Epithelial cell of esophagus (primary cell): ENCODE measurements at regions not wholly inside any gene's neighbourhood (a gene's known extent, or its start where the extent isn't known, plus 50 kb on each side); places are given as distances from the start of the nearest gene placed in this dataset.
"Not testable (repeated sequence)": the region's sequence is repeated elsewhere in the genome, so short reads cannot be mapped to it uniquely, and the experiment has no call there.

ENCODE experiments used
- DNase-seq: peaks from one replicate; pipeline ENCODE4 v3.0.0; 2010; ENCODE audit warnings: low read depth
- H3K4me3 ChIP-seq: 2 replicates; pipeline ENCODE4 v1.5.1; 2011; ENCODE audit warnings: mild to moderate bottlenecking, low read length, control low read depth
- TF ChIP-seq, protein P1 (sequence below): IDR thresholded peaks from 2 replicates; pipeline ENCODE4 v1.5.1; 2011; ENCODE audit warnings: low read depth, mild to moderate bottlenecking, low read length, control low read depth, inconsistent platforms; ENCODE audit not compliant: insufficient read depth; ENCODE audit errors: missing control alignments

DNA sequence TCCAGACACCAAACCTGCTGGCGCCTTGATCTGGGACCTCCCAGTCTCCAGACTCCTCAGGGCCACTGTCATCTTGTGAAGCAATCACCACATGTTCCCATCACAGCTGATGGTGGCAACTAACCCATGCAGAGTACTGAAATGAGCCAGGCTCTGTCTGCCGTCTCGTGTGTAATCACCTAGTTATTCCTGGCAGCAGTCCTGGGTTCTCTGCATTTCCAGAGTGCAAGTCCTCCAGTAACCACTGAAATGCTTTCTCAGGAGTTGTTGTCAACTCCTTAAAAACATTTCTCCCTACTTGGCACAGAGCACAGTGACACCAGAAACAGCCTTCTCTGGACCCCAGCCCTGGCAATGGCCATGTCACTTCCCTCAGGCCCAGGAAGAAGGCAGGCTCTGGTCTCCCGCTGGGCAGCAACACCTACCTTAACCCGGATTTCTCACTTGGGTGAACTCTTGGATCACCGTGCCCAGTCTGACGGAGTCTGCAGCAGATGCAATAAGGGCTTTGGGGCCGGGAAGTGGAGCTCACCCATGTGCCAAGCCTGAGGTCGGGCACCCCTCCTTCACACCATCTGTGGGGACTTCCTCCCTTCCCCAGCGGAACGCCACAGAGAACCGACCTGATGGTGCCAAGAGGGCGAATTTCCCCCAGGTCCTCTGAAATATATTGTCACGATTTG, 189.5 kb upstream of the NPAP1 start:
- not testable (repeated sequence) for H3K4me3 ChIP-seq, DNase-seq

DNA sequence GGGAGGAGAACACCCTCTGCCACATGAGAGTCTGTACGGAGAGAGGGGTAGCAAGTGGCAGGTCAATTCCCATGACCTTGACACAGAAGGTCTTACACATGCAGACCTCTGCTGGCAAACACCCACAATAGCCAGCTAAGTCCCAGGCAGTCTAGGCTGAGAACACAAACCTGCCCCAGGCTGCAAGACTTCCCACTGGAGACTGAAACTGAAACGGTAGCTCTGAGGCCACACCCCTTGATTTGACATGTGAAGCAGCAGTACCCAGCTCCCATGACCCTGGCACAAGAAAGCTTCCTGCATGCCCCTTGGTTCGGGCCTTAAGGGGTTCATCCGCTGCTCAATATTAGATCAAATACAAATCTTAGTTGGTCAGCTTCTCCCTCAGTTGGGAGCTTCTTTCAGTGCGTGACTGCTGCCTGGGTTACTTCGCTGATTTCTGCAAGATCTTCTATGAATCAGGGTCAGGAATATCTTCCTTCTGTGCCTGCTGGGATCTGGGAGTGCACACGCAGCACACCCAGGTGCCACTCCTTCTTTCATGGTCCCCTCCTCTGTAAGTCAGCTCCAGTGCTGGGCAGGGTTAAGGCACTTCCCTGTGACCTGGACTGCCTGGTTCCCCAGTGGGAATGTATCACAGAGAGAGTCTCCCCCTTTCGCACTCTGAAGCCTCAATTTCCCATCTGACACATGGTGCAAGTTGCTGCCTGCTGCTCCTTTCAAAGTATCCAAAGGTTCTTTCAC, 187.2 kb upstream of the NPAP1 start:
- not testable (repeated sequence) for DNase-seq, H3K4me3 ChIP-seq

DNA sequence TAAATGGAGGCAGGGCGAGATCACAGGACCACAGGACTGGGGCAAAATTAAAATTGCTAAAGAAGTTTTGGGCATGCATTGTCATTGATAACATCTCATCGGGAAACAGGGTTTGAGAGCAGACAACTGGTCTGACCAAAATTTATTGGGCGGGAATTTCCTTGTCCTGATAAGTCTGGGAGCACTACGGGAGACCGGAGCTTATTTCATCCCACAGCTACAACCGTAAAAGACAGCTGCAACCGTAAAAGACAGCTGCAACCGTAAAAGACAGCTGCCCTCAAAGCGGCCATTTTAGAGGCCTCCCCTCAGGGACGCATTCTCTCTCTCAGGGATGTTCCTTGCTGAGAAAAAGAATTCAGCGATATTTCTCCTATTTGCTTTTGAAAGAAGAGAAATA, 170.4 kb upstream of the NPAP1 start:
- DNase-seq, H3K4me3 ChIP-seq: not testable (repeated sequence)

DNA sequence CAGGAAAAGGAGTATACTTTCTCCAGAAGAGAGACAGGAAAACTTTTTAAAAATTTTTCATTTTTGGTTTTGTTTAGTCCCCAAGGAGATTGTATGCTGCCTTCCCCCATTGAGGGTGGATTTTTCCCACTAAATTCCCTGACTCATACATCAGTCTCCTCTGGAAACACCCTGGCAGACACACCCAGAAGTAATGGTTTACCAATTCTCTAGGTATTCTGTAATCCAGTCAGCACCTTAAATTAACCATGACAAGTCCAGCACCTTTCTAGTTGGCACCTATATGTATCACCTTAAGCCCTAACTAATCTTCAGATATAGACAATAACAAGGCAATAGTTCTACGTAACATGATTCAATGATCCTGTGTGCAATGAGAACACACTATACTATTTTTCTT, 165.9 kb upstream of the NPAP1 start:
- peak; percentile 16 for DNase-seq
- H3K4me3 ChIP-seq: not testable (repeated sequence)

DNA sequence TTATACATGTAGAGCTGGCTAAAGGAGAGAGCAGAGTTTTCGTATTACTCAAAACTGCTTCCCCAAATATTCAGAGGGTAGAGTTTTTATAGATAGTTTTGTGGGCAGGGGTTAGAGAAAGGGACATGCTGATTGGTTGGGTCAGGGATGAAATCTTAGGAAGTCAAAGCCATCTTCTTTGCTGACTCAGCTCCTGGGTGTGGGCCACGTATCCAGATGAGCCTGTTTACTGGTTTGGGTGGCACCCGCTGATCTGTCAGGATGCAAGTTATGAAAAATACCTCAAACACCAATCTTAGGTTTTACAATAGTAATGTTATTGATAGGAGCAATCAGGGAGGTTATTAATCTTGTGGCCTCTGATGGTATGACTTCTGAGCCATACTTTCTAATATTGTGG, 164.0 kb upstream of the NPAP1 start:
- not testable (repeated sequence) for H3K4me3 ChIP-seq
- peak; percentile 29 for DNase-seq

DNA sequence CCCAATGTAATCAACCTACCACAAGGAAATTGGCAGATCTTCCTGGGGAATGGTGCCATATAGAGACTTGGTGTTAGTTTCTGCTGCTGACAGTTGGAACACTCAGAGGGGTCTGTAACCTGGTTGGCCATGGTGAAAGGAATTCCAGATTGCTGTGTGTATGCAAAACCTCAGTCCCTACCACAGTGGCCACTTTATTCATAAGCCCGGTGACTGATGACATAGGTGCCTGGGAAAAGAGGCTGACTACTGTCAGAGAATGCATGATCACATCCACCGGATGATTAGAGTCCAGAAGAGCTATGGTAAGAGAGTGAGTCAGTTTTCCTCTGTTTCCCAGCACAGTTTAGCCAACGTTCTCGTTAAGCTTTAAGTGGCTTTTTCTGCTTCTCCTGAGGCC, 156.8 kb upstream of the NPAP1 start:
- not testable (repeated sequence) for DNase-seq

DNA sequence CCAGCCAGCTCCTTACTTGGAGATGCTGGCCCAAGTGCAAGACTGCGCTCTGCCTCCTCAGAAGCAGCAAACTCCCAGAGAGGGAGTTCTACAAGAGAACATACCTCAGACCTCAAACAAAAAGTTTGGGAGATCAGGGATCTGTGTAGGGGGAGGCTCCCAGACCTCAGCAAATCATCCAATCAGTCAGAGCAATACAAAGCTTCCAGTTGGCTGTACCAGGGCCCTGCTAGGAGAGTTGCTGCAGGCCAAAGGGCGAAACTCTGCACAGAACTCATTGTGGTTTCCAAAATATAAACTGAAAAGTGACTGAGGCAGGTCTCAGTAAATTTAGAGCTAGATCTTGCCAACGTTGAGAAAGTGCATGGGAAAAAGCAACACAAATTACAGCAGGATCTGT, 144.3 kb upstream of the NPAP1 start:
- H3K4me3 ChIP-seq, DNase-seq: not testable (repeated sequence)

More for the DNA sequence above, 156.8 kb upstream of the NPAP1 start:
- not testable (repeated sequence) for H3K4me3 ChIP-seq

DNA sequence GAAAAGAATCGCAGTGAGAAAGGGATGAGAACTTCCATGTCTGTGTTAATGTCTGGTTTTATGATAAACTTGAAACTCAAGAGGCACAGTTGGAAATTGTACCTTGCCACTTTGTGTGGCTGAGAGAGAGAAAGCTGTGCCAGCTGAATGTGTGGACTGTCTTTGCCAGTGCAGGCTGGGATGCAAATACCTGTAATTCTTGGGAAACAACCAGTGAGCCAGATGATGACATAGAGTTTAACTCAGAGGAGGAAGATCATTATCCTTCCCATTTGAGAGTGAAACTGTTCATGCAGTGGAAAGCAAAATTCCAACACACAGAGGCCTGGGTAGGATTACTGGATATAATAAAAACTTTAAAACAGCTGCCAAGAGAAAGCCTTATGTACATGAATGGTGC, 141.5 kb upstream of the NPAP1 start:
- not testable (repeated sequence) for H3K4me3 ChIP-seq, DNase-seq

DNA sequence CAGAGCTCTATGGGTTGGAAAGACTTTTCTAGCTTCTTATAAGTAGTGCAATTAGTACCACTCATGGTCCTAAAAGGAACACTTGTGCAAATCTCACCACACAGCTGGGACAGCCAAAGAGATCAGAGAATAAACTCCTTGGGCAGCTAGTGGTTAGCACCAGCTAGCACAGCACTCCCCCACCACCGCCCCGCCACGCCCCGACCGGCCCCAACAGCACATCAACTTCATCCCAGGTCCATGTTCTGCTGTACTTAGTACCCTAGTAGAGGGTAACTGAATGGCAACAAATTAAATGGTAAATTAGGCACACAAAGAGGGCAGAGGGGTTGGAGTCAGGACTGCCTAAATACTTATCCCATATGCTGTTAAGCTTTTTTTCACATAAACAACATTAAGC, 118.3 kb upstream of the NPAP1 start:
- not testable (repeated sequence) for DNase-seq

DNA sequence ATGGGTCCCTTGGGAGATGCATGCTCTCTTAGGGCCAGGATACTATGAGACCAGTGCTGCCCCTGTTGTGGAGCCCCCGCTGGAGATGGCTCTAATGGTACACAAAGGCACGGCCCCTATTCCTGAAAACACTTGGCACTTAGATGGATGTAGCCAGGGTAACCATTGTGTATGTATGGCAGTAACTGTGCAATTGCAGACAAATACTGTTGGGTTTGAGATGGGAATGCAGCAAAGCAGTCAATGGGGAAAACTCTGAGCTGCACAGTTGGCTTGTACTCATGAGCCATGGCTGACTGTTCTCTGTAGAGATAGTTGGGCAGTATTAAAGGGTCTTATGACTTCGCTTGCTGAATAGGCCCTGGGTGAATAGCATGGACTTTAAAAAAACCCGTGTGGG, 67.9 kb upstream of the NPAP1 start:
- no peak overlapping the region for H3K4me3 ChIP-seq
- TF ChIP-seq, protein P1, sequence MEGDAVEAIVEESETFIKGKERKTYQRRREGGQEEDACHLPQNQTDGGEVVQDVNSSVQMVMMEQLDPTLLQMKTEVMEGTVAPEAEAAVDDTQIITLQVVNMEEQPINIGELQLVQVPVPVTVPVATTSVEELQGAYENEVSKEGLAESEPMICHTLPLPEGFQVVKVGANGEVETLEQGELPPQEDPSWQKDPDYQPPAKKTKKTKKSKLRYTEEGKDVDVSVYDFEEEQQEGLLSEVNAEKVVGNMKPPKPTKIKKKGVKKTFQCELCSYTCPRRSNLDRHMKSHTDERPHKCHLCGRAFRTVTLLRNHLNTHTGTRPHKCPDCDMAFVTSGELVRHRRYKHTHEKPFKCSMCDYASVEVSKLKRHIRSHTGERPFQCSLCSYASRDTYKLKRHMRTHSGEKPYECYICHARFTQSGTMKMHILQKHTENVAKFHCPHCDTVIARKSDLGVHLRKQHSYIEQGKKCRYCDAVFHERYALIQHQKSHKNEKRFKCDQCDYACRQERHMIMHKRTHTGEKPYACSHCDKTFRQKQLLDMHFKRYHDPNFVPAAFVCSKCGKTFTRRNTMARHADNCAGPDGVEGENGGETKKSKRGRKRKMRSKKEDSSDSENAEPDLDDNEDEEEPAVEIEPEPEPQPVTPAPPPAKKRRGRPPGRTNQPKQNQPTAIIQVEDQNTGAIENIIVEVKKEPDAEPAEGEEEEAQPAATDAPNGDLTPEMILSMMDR: no peak
- no peak for DNase-seq

More for the DNA sequence above, 118.3 kb upstream of the NPAP1 start:
- H3K4me3 ChIP-seq: not testable (repeated sequence)

DNA sequence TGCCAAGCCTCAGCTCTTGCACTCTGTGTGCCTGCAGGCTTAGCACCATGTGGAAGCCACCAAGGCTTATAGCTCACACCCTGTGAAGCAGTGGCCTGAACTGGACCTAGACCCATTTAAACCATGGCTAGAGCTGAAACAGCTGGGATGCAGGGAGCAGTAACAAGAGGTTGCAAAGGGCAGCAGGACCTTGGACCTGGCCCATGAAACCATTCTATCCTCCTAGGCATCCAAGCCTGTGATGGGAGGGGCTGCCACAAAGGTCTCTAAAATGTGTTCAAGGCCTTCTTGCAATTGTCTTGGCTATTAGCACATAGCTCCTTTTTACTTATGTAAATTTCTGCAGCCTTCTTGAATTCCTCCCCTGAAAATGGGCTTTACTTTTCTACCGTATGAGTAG, 57.9 kb upstream of the NPAP1 start:
- DNase-seq: no peak
- H3K4me3 ChIP-seq: no peak overlapping the region
- TF ChIP-seq, protein P1: no peak

DNA sequence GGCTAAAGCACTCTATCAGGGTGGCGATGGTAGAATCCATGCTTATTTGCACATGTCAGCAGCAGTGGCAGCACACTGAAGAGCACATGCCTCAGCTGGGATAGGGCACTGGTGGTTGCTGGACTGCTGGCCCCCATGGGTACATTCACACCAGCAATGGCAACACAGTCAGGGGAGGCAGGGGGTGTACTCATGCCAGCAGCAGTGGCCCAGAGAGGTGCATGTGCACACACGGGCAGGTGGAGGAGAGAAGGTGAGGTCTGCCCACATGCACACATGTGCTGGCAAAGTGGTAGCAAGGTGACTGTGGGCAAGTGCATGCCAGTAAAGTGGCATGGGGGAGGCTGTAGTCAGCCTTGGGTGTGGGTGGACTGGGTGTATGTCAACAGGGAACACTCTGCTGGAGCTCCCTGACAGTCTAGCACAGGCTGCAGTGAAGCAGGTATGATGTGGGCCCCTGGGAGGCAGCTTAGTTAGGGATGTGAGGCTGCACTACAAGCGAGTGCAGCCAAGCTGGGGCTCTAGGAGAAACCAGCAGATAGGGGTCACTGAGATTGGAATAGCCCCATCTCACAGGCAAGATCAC, 53.9 kb upstream of the NPAP1 start:
- no peak overlapping the region for H3K4me3 ChIP-seq
- no peak for DNase-seq
- TF ChIP-seq, protein P1: no peak
